ENCODE measurements at regions not wholly inside any gene's neighbourhood (a gene's known extent, or its start where the extent isn't known, plus 50 kb on each side); places are given as distances from the start of the nearest gene placed in this dataset.

DNA sequence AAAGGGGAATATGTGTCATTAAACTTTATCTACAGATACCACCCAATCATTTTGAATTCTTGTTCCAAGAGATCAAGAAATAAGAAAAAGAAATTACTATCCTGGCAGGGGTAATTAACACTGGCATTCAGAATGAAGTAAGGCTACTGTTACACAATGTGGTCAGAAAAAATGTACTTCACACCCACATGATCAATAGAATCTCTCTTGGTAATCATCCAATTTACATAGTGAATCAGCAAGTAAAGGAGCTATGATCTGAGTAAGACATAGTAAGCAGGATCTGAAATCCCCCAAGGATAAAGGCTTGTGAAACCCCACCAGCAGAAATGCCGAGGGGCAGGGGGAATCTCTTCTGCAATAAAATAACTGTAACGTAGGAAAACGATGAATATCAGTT lies 466.5 kb downstream of the FAM181B start:
- Histone ChIP-seq H3K4me2 (ENCODE audit: low read depth, low read length) (no peak overlapping the region), H3K27me3 (ENCODE audit: control insufficient read depth, insufficient read depth, low read length) (no peaks in the 10 kb centered on the region), H2BK120ac (ENCODE audit: low read depth, low read length) (no peak overlapping the region), H2AK5ac (ENCODE audit: low read depth, low read length) (no peak overlapping the region), H2BK15ac (ENCODE audit: low read depth, low read length) (no peak overlapping the region), H3K4me1 (ENCODE audit: control insufficient read depth, insufficient read depth, low read length) (no peaks in the 10 kb centered on the region), H3K79me1 (ENCODE audit: low read depth in 1 of 2, low read length in 2 of 2) (no peaks in the 10 kb centered on the region), H2AFZ (replicated peaks; ENCODE audit: low read length, poor library complexity) (no peak overlapping the region), H3K14ac (replicated peaks; ENCODE audit: low read depth, low read length) (no peak overlapping the region), H3K27ac (ENCODE audit: insufficient read depth, low read length) (no peak overlapping the region), H2BK5ac (ENCODE audit: low read depth, low read length, poor library complexity, severe bottlenecking) (no peak overlapping the region), H4K5ac (ENCODE audit: low read depth, low read length) (no peak overlapping the region), H2BK20ac (ENCODE audit: low read depth, low read length) (no peak overlapping the region), H4K20me1 (ENCODE audit: insufficient read depth, low read length) (no peaks in the 10 kb centered on the region), H4K8ac (ENCODE audit: low read depth in 2 of 2, low read length in 2 of 2) (no peak overlapping the region), H3K9me1 (ENCODE audit: insufficient read depth, low read length) (no peaks in the 10 kb centered on the region), H3K4me3 (ENCODE audit: insufficient read depth, low read depth, low read length) (no peak overlapping the region), H3K23ac (ENCODE audit: low read depth, low read length) (no peak overlapping the region), H4K91ac (ENCODE audit: insufficient read depth, low read depth, low read length) (no peak overlapping the region), H3K4ac (ENCODE audit: low read depth, low read length) (no peak overlapping the region), H2AK9ac (replicated peaks; ENCODE audit: low read depth, low read length, poor library complexity) (no peak overlapping the region), H3K18ac (ENCODE audit: low read depth, low read length) (no peak overlapping the region), H3K9ac (ENCODE audit: low read depth, low read length) (no peak overlapping the region), H3K9me3 (ENCODE audit: control insufficient read depth, insufficient read depth, low read length) (0 out of 2 replicates have a peak, but pooled peaks cover 2% of the 10 kb centered on the region), H3K56ac (ENCODE audit: extremely low read depth, insufficient read depth, low read length) (no peak overlapping the region), H3K36me3 (ENCODE audit: control insufficient read depth, insufficient read depth, low read length) (no peaks in the 10 kb centered on the region)
- DNase-seq: no peak
- POLR2A ChIA-PET (ENCODE audit: unreplicated experiment): no interaction called here
- no peak for ATAC-seq (ENCODE audit: low read depth)
- intact Hi-C loops (cut with micrococcal nuclease): no loop called here
- no CpG with 5 or more reads among the region's 3 CpGs for WGBS, 2 experiments (ENCODE audit: extremely low coverage in 2 of 2, insufficient read length in 1 of 2)
- CTCF ChIA-PET: no interaction called here
- TF ChIP-seq NFE2L2 (IDR thresholded peaks at IDR 0.05; ENCODE audit: low read depth, low read length) (no peak), RAD21 (IDR thresholded peaks at IDR 0.05; ENCODE audit: low read length) (no peak), POLR2A (IDR thresholded peaks at IDR 0.05; ENCODE audit: low read depth, low read length) (no peak), FOS (IDR thresholded peaks at IDR 0.05; ENCODE audit: low read depth, low read length) (no peak)
- in situ Hi-C loops (cut with MboI; ENCODE audit: low sequenced_read_pairs): no loop called here
- dilution Hi-C loops (cut with HindIII; ENCODE audit: low sequenced_read_pairs, unreplicated experiment): no loop called here
- BruUV-seq (replicated peaks): no TSS peak
